ELR (cell line): ENCODE measurements at regions not wholly inside any gene's neighbourhood (a gene's known extent, or its start where the extent isn't known, plus 50 kb on each side); places are given as distances from the start of the nearest gene placed in this dataset.

Experiments
- DNase-seq: peaks from one replicate; pipeline ENCODE4 v3.0.0-alpha.2; 2015; ENCODE audit warnings: low read depth

DNA sequence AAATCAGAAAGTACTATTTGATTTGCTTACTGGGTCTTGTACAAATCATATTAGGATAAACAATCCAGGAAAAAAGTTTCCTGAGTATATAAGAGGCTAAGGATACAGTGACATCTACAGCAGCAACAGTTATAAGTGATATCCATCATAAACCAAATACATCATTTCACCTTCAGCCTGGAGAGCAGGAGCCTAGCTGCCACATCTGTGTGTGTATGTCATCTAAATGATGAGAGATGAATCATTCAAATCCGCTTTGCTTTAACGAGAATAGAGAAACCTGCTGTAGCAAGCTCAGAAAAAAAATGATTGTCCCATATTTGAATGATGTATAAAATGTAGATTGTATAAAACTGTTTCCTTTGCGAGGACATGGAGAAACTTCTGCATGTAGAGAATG lies 841.4 kb downstream of the SI start:
- DNase-seq = peak; percentile 52

DNA sequence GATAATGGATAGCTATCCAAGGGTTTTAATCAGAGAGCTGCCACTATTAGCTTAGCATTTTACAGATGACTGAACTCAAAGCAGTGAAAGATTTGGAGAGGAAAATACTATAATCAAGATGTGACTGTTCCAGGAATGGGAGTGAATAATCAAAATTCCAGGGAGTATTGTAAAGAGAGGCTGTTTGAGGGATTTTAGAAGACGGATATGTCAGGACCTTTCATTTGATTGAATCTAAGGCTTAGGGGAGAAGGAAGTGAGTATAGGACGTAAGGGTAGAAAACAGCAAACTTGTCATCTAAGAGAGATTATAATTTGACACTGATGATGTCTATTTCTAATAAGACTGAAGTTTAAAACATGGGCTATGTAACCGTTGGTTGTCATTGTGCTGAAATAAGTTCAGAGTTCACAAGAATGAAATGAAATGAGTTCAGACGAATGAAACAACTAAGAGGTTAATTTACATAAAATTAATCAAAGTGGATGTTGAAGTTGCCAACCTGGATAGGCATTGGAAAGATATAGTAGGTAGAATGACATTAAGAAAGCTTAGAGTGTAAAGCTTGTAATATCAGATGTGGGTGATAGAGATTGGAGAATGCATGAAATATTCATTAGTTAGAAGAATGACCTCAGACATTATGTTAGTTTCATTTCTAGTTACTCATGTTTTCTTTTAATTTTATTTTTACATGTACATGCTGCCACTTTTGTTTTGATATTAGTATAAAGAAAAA lies 842.8 kb downstream of the SI start:
- DNase-seq = peak; percentile 17

DNA sequence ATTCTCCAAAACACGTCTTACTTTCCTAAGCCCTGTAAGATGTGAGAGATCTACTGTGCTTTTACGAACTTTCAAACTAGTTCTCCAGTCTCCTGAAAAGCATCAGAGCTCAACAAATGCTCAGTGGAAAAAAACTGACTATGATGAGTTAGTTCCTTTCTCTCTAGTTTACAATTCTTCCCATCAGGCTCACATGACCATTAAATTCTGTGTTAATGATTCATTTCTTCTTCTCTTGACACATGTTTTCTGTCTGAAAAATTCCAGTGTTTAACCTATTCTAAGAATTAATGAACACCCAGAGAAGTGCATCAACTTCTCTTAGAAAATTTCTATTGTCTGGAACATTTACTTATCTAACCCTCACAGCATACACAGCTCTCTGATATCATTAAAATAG lies 844.3 kb downstream of the SI start:
- DNase-seq = peak; percentile 57

GRCh38 chr3:164231718-164232117 lies 846.6 kb downstream of the SI start:
- no peak for DNase-seq

- peak; percentile 17 for DNase-seq
Observed at GRCh38 chr3:164230385-164231094, 847.8 kb downstream of the SI start.

GRCh38 chr3:164224126-164224525 lies 854.2 kb downstream of the SI start:
- DNase-seq = peak; percentile 25

DNA sequence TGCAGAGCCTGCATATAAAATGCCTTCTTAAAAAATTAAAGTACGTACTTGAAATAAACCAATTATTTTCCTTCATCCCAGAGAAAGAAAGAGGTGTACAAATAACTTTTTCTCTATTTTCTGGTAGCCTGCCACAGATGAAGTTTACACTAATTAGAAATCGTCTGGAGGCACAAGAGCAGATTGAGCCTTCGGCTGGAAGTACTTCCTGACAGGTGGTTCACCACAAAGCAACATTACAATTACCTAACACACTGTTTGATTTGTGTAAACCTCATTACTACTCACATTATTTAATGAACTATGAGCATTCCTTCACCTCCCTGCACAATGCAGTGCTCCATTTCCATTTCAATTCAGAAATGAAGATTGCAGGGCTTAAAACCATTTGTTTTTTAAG lies 856.1 kb downstream of the SI start:
- no peak for DNase-seq

- no peak for DNase-seq
Observed at GRCh38 chr3:164221297-164221696, 857.0 kb downstream of the SI start.

DNA sequence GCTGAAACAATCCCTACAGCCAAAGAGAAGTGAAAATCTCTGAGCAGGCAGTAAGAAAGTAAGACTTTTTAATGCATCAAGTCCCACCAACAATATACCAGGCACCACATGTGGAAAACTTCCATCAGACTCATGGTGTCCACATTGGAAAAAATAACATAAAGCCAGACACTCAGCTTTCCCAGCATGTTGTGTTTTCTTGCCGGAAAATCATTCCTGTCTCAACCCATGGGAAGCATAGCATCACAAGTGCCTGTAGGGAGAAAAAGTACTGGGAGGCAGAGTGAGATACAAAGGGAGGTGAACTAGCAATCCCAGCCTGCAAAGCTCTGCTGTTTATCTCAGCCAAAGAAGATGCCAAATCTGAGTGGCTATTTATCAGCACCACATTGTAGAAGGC lies 868.9 kb downstream of the SI start:
- DNase-seq = no peak

DNA sequence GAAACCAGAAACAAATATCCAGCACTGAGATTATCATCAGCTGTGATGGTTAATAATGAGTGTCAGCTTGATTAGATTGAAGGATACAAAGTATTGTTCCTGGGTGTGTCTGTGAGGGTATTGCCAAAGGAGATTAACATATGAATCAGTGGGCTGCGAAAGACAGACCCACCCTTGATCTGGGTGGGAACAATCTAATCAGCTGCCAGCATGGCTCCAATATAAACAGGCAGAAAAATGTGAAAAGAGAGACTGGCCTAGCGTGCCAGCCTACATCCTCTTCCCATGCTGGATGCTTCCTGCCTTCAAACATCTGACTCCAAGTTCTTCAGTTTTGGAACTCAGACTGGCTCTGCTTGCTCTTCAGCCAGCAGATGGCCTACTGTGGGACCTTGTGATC lies 869.5 kb downstream of the SI start:
- peak; percentile 17 for DNase-seq

DNA sequence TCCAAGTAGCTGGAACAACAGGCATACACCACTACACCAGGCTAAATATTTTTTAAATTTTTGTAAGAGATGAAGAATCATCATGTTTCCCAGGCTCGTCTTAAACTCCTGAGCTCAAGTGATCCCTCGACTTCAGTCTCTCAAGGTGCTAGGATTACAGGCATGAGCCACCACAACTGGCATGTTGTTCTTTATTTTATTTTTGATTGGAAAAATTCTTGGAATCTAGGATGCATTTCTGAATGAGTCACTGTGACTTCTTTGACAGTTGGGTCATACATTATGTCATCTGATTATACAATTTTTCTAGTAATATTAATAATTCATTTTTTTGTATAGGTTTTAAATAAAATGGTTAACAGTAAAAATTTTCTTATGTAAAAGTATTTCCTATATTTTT lies 870.2 kb downstream of the SI start:
- DNase-seq = peak; percentile 65

DNA sequence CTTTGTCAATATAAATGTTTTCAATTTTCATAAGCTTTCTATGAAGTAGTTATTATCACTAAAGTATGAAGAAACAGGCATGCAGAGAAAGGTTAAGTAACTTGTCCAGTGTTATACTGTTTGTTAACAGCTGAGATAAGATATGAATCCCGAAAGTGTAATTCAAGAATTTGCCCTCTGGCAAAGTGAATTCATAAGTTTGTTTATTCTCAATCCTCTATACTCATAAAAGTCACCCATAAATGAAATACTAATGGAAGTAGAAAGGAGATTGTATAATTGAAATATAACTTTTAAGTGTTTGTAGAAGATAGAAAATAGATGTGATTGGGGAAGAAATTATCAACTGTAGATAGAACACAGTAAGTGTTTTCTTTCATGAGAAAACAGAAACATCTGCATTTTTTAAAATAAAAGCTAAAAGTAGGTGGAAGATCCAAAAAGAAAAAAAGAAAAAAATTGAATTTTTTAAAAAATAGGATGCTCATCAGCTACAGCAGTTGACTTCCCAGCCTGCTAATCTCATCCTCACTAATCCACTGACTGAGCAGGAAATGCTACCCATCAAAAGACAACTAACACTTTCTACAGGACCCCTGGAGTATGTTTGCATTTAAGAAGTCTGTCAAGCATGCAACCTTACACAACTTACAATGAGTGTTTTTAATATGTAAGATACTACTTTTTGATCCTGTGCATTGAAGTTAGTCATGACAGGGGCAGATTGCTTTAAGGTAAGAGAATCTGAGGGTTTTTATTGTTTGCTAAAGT lies 878.1 kb downstream of the SI start:
- DNase-seq = peak; percentile 7

DNA sequence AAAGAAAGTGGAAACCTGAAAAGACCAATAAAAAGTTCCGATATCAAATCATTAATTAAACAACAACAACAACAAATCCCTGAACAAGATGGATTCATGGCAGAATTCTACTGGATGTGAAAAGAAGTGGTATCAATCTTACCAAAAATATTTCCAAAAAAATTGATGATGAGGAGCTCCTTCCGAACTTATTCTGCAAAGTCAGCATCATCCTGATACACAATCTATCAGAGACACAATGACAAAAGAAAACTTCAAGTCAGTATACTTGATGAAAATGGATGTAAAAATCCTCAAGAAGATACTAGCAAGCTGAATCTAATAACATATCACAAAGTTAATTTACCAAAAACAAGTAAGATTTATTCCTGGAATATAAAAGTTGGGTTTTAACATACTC lies 881.8 kb downstream of the SI start:
- DNase-seq = no peak

GRCh38 chr3:164194842-164195241 lies 883.5 kb downstream of the SI start:
- peak; percentile 11 for DNase-seq

DNA sequence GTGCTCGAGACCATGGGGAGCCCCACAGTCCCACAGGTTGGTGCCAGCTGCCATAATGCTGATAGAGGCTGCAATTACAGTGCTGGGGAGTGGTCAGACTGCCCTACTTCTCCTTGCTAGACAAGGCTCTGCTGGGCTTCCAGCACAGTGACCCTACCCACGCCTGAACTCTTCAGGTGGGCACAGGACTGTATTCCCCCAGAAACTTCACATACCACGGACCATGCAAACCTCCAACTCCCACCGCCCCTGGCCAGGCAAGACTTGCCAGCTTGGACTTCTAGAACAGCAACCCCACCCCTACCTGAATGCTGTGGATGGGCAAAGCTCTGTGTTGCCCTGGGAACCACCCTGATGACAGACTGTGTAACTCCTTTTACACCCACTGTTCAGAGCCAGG lies 885.3 kb downstream of the SI start:
- no peak for DNase-seq

DNA sequence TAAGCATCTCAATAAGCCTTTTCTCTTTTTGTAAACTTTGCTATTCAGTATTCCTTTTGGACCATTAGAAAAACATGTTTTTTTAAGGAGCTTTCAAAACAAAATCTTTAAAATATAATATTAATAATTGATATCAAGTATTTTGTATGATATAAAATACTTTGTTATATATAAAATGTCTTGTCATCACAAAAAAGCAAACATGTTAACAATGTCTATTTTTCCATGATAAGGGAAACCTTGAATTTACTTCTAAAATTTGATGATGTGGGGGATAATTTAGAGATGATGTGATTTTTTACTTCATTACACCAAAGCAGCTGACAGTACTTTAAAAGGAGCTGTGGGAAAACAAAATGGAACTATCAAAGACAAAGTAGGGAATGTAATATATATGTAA lies 887.7 kb downstream of the SI start:
- no peak for DNase-seq

GRCh38 chr3:164186095-164186494 lies 892.2 kb downstream of the SI start:
- DNase-seq = no peak

DNA sequence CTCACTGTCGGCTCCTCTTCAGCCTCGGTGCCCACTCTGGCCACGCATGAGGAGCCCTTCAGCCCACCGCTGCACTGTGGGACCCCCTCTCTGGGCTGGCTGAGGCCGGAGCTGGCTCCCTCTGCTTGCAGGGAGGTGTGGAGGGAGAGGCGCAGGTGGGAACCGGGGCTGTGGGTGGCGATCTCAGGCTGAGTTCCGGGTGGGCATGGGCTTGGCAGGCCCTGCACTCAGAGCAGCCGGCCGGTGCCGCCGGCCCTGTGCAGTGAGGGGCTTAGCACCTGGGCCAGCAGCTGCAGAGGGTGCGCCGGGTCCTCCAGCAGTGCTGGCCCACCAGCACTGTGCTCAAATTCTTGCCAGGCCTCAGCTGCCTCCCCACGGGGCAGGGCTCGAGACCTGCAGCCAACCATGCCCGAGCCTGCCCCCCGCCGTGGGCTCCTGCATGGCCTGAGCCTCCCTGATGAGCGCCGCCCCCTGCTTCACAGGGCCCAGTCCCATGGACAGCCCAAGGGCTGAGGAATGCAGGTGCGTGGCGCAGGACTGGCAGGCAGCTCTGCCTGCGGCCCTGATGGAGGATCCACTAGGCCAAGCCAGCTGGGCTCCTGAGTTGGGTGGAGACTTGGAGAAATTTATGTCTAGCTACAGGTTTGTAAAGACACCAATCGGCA lies 899.1 kb downstream of the SI start:
- DNase-seq = no peak

- no peak for DNase-seq
Observed at GRCh38 chr3:164174059-164174458, 904.2 kb downstream of the SI start.

DNA sequence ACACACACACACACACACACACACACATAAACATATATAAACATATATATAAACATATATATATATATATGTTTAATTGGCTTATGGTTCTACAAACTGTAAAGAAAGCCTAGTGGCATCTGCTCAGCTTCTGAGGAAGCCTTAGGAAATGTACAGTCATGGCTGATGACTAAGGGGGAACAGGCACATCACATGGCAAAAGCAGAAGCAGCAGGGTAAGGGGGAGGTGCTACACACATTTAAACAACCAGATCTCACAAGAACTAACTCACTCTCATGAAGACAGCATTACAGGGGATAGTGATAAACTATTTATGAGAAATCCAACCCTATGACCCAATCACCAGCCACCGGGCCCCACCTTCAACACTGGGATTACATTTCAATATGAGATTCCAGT lies 922.9 kb downstream of the SI start:
- peak; percentile 63 for DNase-seq

DNA sequence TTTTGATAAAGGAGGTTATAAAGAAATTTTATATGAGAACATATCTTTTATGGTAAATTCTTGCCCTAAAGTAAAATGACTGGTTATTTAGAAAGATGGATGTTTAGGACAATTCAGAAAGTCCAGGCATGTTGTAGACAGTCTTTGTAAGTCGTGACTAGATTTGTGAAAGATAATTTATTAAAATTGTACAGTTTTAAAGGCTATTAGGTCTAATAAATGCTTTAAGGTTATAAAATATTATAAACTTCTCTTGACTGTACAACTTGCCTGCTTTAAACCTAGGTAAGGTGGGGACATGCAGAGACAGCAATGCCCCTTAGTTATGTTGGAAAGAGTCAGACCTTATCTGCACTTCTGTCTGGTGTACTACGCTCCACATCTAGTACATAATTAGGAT lies 933.5 kb downstream of the SI start:
- DNase-seq = no peak

DNA sequence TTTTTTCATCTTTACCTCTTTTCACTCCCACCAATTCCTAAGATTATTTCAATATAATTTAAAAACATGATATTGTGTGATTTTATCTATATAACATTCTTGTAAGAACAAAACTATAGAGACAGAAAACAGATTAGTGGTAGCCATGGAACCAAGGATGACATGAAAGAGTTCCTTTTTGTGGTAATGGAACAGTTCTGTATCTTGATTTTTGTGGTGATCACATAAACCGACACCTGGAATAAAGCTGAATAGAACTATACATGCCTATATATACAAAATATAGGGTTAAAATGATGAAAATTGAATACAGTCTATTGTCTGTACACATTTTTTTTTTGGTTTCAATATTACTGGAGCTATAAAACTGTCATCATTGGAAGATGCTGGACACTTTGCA lies 945.4 kb downstream of the SI start:
- no peak for DNase-seq
